ENCODE measurements at regions not wholly inside any gene's neighbourhood (a gene's known extent, or its start where the extent isn't known, plus 50 kb on each side); places are given as distances from the start of the nearest gene placed in this dataset.
"Not testable (repeated sequence)": the region's sequence is repeated elsewhere in the genome, so short reads cannot be mapped to it uniquely, and the experiment has no call there.

GRCh38 chr6:99668036-99668705 is 61.5 kb downstream of the PRDM13 start:
- DNase-seq (ENCODE audit: low read depth): no peak

- no peak for DNase-seq (ENCODE audit: low read depth)
Measured at GRCh38 chr6:99689916-99690685, 83.5 kb downstream of the PRDM13 start.

GRCh38 chr6:99702287-99702686 is 95.7 kb downstream of the PRDM13 start:
- DNase-seq (ENCODE audit: low read depth): not testable (repeated sequence)

- DNase-seq (ENCODE audit: low read depth): no peak
Measured at GRCh38 chr6:99709062-99709461, 102.4 kb downstream of the PRDM13 start.

- no peak for DNase-seq (ENCODE audit: low read depth)
Measured at GRCh38 chr6:99711302-99711701, 104.7 kb downstream of the PRDM13 start.

GRCh38 chr6:99711925-99712324 is 105.3 kb downstream of the PRDM13 start:
- no peak for DNase-seq (ENCODE audit: low read depth)

GRCh38 chr6:99712519-99712918 is 105.9 kb downstream of the PRDM13 start:
- no peak for DNase-seq (ENCODE audit: low read depth)

- DNase-seq (ENCODE audit: low read depth): not testable (repeated sequence)
Measured at GRCh38 chr6:99722043-99722442, 115.4 kb downstream of the PRDM13 start.

GRCh38 chr6:99730237-99730636 is 123.6 kb downstream of the PRDM13 start:
- not testable (repeated sequence) for DNase-seq (ENCODE audit: low read depth)

- DNase-seq (ENCODE audit: low read depth): no peak
Measured at GRCh38 chr6:99736302-99736701, 129.7 kb downstream of the PRDM13 start.

- DNase-seq (ENCODE audit: low read depth): no peak
Measured at GRCh38 chr6:99739526-99739925, 132.9 kb downstream of the PRDM13 start.

- no peak for DNase-seq (ENCODE audit: low read depth)
Measured at GRCh38 chr6:99741092-99741491, 134.5 kb downstream of the PRDM13 start.

GRCh38 chr6:99743647-99744046 is 137.0 kb downstream of the PRDM13 start:
- no peak for DNase-seq (ENCODE audit: low read depth)

- DNase-seq (ENCODE audit: low read depth): no peak
Measured at GRCh38 chr6:99745651-99746050, 139.0 kb downstream of the PRDM13 start.

- peak; percentile 48 for DNase-seq (ENCODE audit: low read depth)
Measured at GRCh38 chr6:99746261-99746895, 139.7 kb downstream of the PRDM13 start.

GRCh38 chr6:99761711-99762110 is 155.1 kb downstream of the PRDM13 start:
- DNase-seq (ENCODE audit: low read depth): no peak

GRCh38 chr6:99768166-99768565 is 161.5 kb downstream of the PRDM13 start:
- no peak for DNase-seq (ENCODE audit: low read depth)

GRCh38 chr6:99779631-99780555 is 173.3 kb downstream of the PRDM13 start:
- no peak for DNase-seq (ENCODE audit: low read depth)

- no peak for DNase-seq (ENCODE audit: low read depth)
Measured at GRCh38 chr6:99780556-99780885, 173.9 kb downstream of the PRDM13 start.

GRCh38 chr6:99789767-99790166 is 183.1 kb downstream of the PRDM13 start:
- DNase-seq (ENCODE audit: low read depth): no peak

GRCh38 chr6:99790679-99791078 is 184.0 kb downstream of the PRDM13 start:
- DNase-seq (ENCODE audit: low read depth): no peak

GRCh38 chr6:99801805-99802204 is 192.2 kb downstream of the MCHR2 start:
- DNase-seq (ENCODE audit: low read depth): no peak

All from GM04504 (cell line).